ENCODE measurements at regions not wholly inside any gene's neighbourhood (a gene's known extent, or its start where the extent isn't known, plus 50 kb on each side); places are given as distances from the start of the nearest gene placed in this dataset.

- Mint-ChIP-seq H3K27me3 (ENCODE audit: unreplicated experiment) (no peaks in the 10 kb centered on the region), H3K27ac (ENCODE audit: unreplicated experiment) (no peak overlapping the region), H3K9me3 (ENCODE audit: unreplicated experiment) (no peaks in the 10 kb centered on the region), H3K4me1 (ENCODE audit: unreplicated experiment) (no peaks in the 10 kb centered on the region), H3K4me3 (ENCODE audit: unreplicated experiment) (no peak overlapping the region), H3K36me3 (ENCODE audit: low read depth, unreplicated experiment) (no peaks in the 10 kb centered on the region)
- TF ChIP-seq, protein P1, sequence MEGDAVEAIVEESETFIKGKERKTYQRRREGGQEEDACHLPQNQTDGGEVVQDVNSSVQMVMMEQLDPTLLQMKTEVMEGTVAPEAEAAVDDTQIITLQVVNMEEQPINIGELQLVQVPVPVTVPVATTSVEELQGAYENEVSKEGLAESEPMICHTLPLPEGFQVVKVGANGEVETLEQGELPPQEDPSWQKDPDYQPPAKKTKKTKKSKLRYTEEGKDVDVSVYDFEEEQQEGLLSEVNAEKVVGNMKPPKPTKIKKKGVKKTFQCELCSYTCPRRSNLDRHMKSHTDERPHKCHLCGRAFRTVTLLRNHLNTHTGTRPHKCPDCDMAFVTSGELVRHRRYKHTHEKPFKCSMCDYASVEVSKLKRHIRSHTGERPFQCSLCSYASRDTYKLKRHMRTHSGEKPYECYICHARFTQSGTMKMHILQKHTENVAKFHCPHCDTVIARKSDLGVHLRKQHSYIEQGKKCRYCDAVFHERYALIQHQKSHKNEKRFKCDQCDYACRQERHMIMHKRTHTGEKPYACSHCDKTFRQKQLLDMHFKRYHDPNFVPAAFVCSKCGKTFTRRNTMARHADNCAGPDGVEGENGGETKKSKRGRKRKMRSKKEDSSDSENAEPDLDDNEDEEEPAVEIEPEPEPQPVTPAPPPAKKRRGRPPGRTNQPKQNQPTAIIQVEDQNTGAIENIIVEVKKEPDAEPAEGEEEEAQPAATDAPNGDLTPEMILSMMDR (IDR thresholded peaks at IDR 0.05; ENCODE audit: unreplicated experiment) = no peak
- DNase-seq (ENCODE audit: low spot score) = no peak
Measured at GRCh38 chr16:79707876-79708275, 107.3 kb upstream of the MAF start.

DNA sequence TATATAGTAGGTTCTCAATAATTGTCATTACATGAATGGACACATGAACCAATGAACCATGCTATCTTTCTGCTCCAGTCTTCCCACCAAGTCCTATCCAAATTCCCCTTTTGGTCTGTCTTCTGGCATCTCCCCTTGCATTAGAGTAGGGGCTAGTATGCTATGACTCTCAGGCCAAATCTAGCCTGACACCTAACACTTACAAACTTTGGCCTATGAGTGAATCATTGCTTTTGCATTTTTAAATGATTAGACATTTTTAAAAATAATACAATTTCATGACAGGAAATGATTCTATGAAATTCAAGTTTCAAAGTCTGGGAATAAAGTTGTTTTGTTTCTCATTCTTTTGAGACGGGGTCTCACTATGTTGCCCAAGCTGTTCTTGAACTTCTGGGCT, 102.5 kb upstream of the MAF start:
- TF ChIP-seq, protein P1 (IDR thresholded peaks at IDR 0.05; ENCODE audit: unreplicated experiment) = no peak
- no peak overlapping the region for H3K4me3 Mint-ChIP-seq (ENCODE audit: unreplicated experiment)
- no peaks in the 10 kb centered on the region for H3K27me3 Mint-ChIP-seq (ENCODE audit: unreplicated experiment)
- no peaks in the 10 kb centered on the region for H3K36me3 Mint-ChIP-seq (ENCODE audit: low read depth, unreplicated experiment)
- H3K4me1 Mint-ChIP-seq (ENCODE audit: unreplicated experiment) = no peaks in the 10 kb centered on the region
- DNase-seq (ENCODE audit: low spot score) = no peak
- no peak overlapping the region for H3K27ac Mint-ChIP-seq (ENCODE audit: unreplicated experiment)
- no peaks in the 10 kb centered on the region for H3K9me3 Mint-ChIP-seq (ENCODE audit: unreplicated experiment)

- H3K4me1 Mint-ChIP-seq (ENCODE audit: unreplicated experiment) = no peaks in the 10 kb centered on the region
- H3K36me3 Mint-ChIP-seq (ENCODE audit: low read depth, unreplicated experiment) = no peaks in the 10 kb centered on the region
- no peaks in the 10 kb centered on the region for H3K27me3 Mint-ChIP-seq (ENCODE audit: unreplicated experiment)
- TF ChIP-seq, protein P1 (IDR thresholded peaks at IDR 0.05; ENCODE audit: unreplicated experiment) = no peak
- no peak for DNase-seq (ENCODE audit: low spot score)
- no peak overlapping the region for H3K4me3 Mint-ChIP-seq (ENCODE audit: unreplicated experiment)
- H3K27ac Mint-ChIP-seq (ENCODE audit: unreplicated experiment) = no peak overlapping the region
- H3K9me3 Mint-ChIP-seq (ENCODE audit: unreplicated experiment) = no peaks in the 10 kb centered on the region
Measured at GRCh38 chr16:79698341-79698753, 97.8 kb upstream of the MAF start.

DNA sequence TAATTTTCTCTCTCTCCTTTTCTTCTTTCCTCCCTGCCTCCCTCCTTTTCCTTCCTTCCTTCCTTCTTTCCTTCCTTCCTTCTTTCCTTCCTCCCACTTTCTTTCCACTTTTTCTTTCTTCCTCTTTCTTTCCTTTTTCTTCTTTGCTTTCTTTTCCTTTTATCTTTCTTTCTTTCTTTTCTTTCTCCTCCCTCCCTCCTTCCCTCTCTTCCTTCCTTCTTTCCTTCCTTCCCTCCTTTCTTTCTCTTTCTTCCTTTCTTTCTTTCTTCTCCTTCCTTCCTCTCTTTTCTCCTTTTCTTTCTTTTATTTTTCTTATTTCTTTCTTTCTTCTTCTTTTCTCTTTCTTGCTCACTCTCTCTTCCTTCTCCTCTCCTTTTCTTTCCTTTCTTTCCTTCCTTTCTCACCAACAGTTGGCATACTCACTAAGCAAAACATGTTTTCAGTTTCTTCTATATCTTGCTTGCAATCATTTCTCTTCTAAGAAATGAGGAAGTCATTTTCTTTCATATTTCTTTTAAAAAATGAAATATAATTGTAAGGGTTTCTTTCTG, 97.1 kb upstream of the MAF start:
- Mint-ChIP-seq H3K4me1 (ENCODE audit: unreplicated experiment) (no peaks in the 10 kb centered on the region), H3K9me3 (ENCODE audit: unreplicated experiment) (no peaks in the 10 kb centered on the region), H3K36me3 (ENCODE audit: low read depth, unreplicated experiment) (no peaks in the 10 kb centered on the region), H3K4me3 (ENCODE audit: unreplicated experiment) (no peak overlapping the region), H3K27me3 (ENCODE audit: unreplicated experiment) (no peaks in the 10 kb centered on the region), H3K27ac (ENCODE audit: unreplicated experiment) (no peak overlapping the region)
- TF ChIP-seq, protein P1 (IDR thresholded peaks at IDR 0.05; ENCODE audit: unreplicated experiment) = no peak
- DNase-seq (ENCODE audit: low spot score) = no peak

GRCh38 chr16:79691007-79691406, 90.5 kb upstream of the MAF start:
- Mint-ChIP-seq H3K27ac (ENCODE audit: unreplicated experiment) (no peak overlapping the region), H3K4me1 (ENCODE audit: unreplicated experiment) (no peaks in the 10 kb centered on the region), H3K27me3 (ENCODE audit: unreplicated experiment) (no peaks in the 10 kb centered on the region), H3K36me3 (ENCODE audit: low read depth, unreplicated experiment) (no peaks in the 10 kb centered on the region), H3K9me3 (ENCODE audit: unreplicated experiment) (no peaks in the 10 kb centered on the region), H3K4me3 (ENCODE audit: unreplicated experiment) (no peak overlapping the region)
- TF ChIP-seq, protein P1 (IDR thresholded peaks at IDR 0.05; ENCODE audit: unreplicated experiment) = no peak
- no peak for DNase-seq (ENCODE audit: low spot score)

Data from endothelial cell (in vitro differentiated cells).